ENCODE measurements at regions not wholly inside any gene's neighbourhood (a gene's known extent, or its start where the extent isn't known, plus 50 kb on each side); places are given as distances from the start of the nearest gene placed in this dataset.
"Not testable (repeated sequence)": the region's sequence is repeated elsewhere in the genome, so short reads cannot be mapped to it uniquely, and the experiment has no call there.

DNA sequence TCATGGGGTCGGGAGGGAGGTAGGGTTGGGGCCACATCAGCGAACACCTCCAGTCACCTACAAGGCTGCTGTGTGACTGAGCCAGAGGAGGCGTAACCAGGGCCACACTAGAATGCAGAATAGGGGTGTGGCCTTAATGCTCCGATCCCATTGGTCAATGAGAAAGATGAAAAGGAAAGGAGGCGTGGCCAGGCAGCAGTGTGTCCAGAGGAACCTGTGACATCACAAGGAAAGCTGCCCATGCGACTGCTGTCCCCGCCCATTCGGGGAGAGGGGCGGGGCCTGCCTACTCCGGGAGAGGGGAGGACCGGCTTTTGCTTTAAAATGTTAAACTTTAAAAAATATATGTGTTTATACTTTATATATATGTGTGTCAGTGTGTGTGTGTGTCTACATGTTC is 150.7 kb downstream of the TBC1D2B start:
- TF ChIP-seq, protein P1, sequence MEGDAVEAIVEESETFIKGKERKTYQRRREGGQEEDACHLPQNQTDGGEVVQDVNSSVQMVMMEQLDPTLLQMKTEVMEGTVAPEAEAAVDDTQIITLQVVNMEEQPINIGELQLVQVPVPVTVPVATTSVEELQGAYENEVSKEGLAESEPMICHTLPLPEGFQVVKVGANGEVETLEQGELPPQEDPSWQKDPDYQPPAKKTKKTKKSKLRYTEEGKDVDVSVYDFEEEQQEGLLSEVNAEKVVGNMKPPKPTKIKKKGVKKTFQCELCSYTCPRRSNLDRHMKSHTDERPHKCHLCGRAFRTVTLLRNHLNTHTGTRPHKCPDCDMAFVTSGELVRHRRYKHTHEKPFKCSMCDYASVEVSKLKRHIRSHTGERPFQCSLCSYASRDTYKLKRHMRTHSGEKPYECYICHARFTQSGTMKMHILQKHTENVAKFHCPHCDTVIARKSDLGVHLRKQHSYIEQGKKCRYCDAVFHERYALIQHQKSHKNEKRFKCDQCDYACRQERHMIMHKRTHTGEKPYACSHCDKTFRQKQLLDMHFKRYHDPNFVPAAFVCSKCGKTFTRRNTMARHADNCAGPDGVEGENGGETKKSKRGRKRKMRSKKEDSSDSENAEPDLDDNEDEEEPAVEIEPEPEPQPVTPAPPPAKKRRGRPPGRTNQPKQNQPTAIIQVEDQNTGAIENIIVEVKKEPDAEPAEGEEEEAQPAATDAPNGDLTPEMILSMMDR (IDR thresholded peaks at IDR 0.05; ENCODE audit: control extremely low read depth in 1 of 3, insufficient read depth in 1 of 3, low read depth in 1 of 3, low read length in 3 of 3), result not testable (repeated sequence)
- TF ChIP-seq TAF1 (IDR thresholded peaks at IDR 0.05; ENCODE audit: low read depth, low read length), result peak; percentile 50; the same call in 1 of the 2 replicates
- TF ChIP-seq EP300 (IDR thresholded peaks at IDR 0.05; ENCODE audit: borderline replicate concordance in 1 of 2, low read depth in 2 of 2, low read length in 2 of 2); POLR2AphosphoS5 (IDR thresholded peaks at IDR 0.05; ENCODE audit: low read depth, low read length): not testable (repeated sequence)

All from H1 (cell line).